OCI-LY7 (cell line): ENCODE measurements at regions not wholly inside any gene's neighbourhood (a gene's known extent, or its start where the extent isn't known, plus 50 kb on each side); places are given as distances from the start of the nearest gene placed in this dataset.

Source experiments
- BruUV-seq: library from RNA; stranded (reverse); fragments of 400-500 nt; replicated peaks from 2 replicates; lab custom pipeline; 2021; lab: Mats Ljungman, UMichigan
- CTCF ChIA-PET: fragments of 300-600 bp; sonication (Branson Sonifier 250); formaldehyde crosslinking; loops from one replicate; lab custom pipeline; 2022; ENCODE audit warnings: antibody characterized with exemption; ENCODE audit not compliant: unreplicated experiment; lab: Charles Lee
- POLR2A ChIA-PET: fragments of 300-600 bp; sonication (Branson Sonifier 250); formaldehyde crosslinking; loops from one replicate; lab custom pipeline; 2022; ENCODE audit warnings: antibody characterized with exemption; lab: Charles Lee
- DNase-seq: peaks from one replicate; pipeline ENCODE4 v3.0.0-alpha.2; 2015; ENCODE audit warnings: low spot score
- H2AFZ ChIP-seq: fragments of 200-600 bp; sonication (generic), shearing (Covaris generic); 2 replicates; pipeline ENCODE4 v1.6.1; 2014; ENCODE audit warnings: mild to moderate bottlenecking, antibody characterized with exemption, low read length, moderate library complexity
- H3K27ac ChIP-seq: fragments of 200-600 bp; sonication (generic); 2 replicates; pipeline ENCODE4 v1.5.1; 2014; ENCODE audit warnings: mixed run types, low read depth, mild to moderate bottlenecking, moderate library complexity, low read length, inconsistent platforms; ENCODE audit not compliant: poor library complexity, severe bottlenecking
- H3K36me3 ChIP-seq: fragments of 200-600 bp; sonication (generic); 2 replicates; pipeline ENCODE4 v1.6.1; 2014; ENCODE audit warnings: mild to moderate bottlenecking, antibody characterized with exemption, low read length, moderate library complexity, mixed read lengths; ENCODE audit not compliant: insufficient read depth
- H3K4me1 ChIP-seq: fragments of 200-600 bp; sonication (generic); 2 replicates; pipeline ENCODE4 v1.5.1; 2014; ENCODE audit warnings: mild to moderate bottlenecking, low read length; ENCODE audit not compliant: insufficient read depth, poor library complexity, severe bottlenecking
- H3K4me2 ChIP-seq: fragments of 200-600 bp; sonication (generic); 2 replicates; pipeline ENCODE4 v1.6.1; 2014; ENCODE audit warnings: mild to moderate bottlenecking, low read length
- H3K4me3 ChIP-seq: fragments of 200-600 bp; sonication (generic); 2 replicates; pipeline ENCODE4 v1.5.1; 2014; ENCODE audit warnings: mild to moderate bottlenecking, low read depth, low read length; ENCODE audit not compliant: poor library complexity, severe bottlenecking
- H3K79me2 ChIP-seq: fragments of 200-600 bp; sonication (generic); 2 replicates; pipeline ENCODE4 v1.6.1; 2016; ENCODE audit warnings: low read depth, mild to moderate bottlenecking, low read length, moderate library complexity, mixed read lengths; ENCODE audit not compliant: insufficient read depth
- H3K9me2 ChIP-seq: fragments of 200-600 bp; sonication (generic); 2 replicates; pipeline ENCODE4 v1.6.1; 2016; ENCODE audit warnings: mild to moderate bottlenecking, low read length, mixed read lengths; ENCODE audit not compliant: insufficient read depth
- H3K9me3 ChIP-seq: fragments of 200-600 bp; sonication (generic); 2 replicates; pipeline ENCODE4 v1.6.1; 2014; ENCODE audit warnings: mild to moderate bottlenecking, mixed run types, low read length, mixed read lengths
- H4K20me1 ChIP-seq: fragments of 200-600 bp; sonication (generic); 2 replicates; pipeline ENCODE4 v1.6.1; 2014; ENCODE audit warnings: mild to moderate bottlenecking, antibody characterized with exemption, low read length, moderate library complexity, mixed read lengths; ENCODE audit not compliant: insufficient read depth
- EZH2phosphoT487 ChIP-seq: fragments of 200-600 bp; sonication (generic); IDR thresholded peaks from 2 replicates; pipeline ENCODE4 v1.6.1; 2018; ENCODE audit warnings: low read depth, borderline replicate concordance, mild to moderate bottlenecking, mixed run types, antibody characterized with exemption, low read length, moderate library complexity, mixed read lengths
- intact Hi-C: fragments of 100-400 bp; cut with micrococcal nuclease; formaldehyde crosslinking; loops from one replicate; pipeline ENCODE4 v1.10.0; 2022; ENCODE audit not compliant: unreplicated experiment
- TF ChIP-seq, protein P1 (sequence below): fragments of 200-600 bp; sonication (generic); conservative IDR thresholded peaks from 2 replicates; pipeline ENCODE4 v1.5.1; 2014; ENCODE audit warnings: mild to moderate bottlenecking, antibody characterized with exemption, low read length, moderate library complexity, mixed read lengths

DNA sequence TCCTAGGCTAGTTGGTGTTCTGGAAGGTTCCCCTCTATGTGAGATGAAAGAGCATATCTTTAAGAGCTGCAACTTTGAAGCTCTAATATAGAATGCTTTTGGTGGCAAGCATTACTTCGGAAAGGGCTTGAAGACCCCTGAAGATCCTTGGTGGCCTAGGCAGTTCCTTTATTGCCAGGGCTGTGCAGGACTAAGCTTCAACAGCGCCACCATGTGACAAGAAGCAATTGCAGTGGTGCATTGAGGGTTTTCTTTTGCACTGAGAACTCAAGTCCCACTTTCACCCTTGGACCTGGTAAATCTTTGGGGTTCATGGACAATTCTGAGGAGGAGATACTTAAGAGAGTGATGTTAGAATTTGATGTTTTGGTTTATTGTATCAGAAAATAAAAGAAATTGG, 237.4 kb upstream of the GMDS start:
- H3K9me2 ChIP-seq, result no peaks in the 10 kb centered on the region
- H3K9me3 ChIP-seq, result 0 out of 2 replicates have a peak, but pooled peaks cover 4% of the 10 kb centered on the region
- intact Hi-C loops, result no loop called here
- no peaks in the 10 kb centered on the region for H4K20me1 ChIP-seq
- no peak overlapping the region for H2AFZ ChIP-seq
- H3K4me3 ChIP-seq, result no peak overlapping the region
- no peaks in the 10 kb centered on the region for H3K36me3 ChIP-seq
- no peaks in the 10 kb centered on the region for H3K79me2 ChIP-seq
- TF ChIP-seq EZH2phosphoT487, result no peak
- TF ChIP-seq, protein P1, sequence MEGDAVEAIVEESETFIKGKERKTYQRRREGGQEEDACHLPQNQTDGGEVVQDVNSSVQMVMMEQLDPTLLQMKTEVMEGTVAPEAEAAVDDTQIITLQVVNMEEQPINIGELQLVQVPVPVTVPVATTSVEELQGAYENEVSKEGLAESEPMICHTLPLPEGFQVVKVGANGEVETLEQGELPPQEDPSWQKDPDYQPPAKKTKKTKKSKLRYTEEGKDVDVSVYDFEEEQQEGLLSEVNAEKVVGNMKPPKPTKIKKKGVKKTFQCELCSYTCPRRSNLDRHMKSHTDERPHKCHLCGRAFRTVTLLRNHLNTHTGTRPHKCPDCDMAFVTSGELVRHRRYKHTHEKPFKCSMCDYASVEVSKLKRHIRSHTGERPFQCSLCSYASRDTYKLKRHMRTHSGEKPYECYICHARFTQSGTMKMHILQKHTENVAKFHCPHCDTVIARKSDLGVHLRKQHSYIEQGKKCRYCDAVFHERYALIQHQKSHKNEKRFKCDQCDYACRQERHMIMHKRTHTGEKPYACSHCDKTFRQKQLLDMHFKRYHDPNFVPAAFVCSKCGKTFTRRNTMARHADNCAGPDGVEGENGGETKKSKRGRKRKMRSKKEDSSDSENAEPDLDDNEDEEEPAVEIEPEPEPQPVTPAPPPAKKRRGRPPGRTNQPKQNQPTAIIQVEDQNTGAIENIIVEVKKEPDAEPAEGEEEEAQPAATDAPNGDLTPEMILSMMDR, result peak; percentile 55
- DNase-seq, result peak; percentile 4
- H3K27ac ChIP-seq, result no peak overlapping the region
- ChIA-PET CTCF (no interaction called here), POLR2A (interaction anchor here (0.6 kb wide), 1 partner anchor 21 kb away, joined by 3 read pairs; no protein-coding TSS in a partner anchor)
- no peaks in the 10 kb centered on the region for H3K4me1 ChIP-seq
- BruUV-seq, result no TSS peak
- H3K4me2 ChIP-seq, result no peak overlapping the region

DNA sequence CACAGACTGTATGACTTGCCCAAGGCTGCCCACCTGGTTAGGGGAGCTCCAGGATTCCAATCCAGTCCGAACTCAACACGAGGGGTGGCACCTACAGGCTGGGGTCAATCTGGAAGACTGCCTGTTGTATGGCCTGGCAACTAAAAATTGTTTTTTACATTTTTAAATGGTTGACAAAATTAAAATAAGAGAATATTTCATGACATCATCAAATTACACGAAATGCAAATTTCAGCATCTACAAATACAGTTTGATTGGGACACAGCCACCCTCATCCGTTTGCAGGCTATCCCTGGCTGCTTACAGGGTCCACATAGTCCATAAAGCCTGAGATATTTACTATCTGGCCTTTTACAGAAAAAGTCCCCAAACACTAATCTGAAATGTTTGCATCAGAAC, 235.9 kb upstream of the GMDS start:
- Histone ChIP-seq H3K9me3 (0 out of 2 replicates have a peak, but pooled peaks cover 4% of the 10 kb centered on the region), H3K4me1 (no peaks in the 10 kb centered on the region), H3K36me3 (no peaks in the 10 kb centered on the region), H2AFZ (no peak overlapping the region), H3K79me2 (no peaks in the 10 kb centered on the region), H3K9me2 (no peaks in the 10 kb centered on the region), H4K20me1 (no peaks in the 10 kb centered on the region), H3K4me2 (no peak overlapping the region), H3K4me3 (no peak overlapping the region), H3K27ac (no peak overlapping the region)
- no TSS peak for BruUV-seq
- ChIA-PET CTCF (no interaction called here), POLR2A (no interaction called here)
- intact Hi-C loops, result no loop called here
- TF ChIP-seq, protein P1, result no peak
- no peak for TF ChIP-seq EZH2phosphoT487
- no peak for DNase-seq

DNA sequence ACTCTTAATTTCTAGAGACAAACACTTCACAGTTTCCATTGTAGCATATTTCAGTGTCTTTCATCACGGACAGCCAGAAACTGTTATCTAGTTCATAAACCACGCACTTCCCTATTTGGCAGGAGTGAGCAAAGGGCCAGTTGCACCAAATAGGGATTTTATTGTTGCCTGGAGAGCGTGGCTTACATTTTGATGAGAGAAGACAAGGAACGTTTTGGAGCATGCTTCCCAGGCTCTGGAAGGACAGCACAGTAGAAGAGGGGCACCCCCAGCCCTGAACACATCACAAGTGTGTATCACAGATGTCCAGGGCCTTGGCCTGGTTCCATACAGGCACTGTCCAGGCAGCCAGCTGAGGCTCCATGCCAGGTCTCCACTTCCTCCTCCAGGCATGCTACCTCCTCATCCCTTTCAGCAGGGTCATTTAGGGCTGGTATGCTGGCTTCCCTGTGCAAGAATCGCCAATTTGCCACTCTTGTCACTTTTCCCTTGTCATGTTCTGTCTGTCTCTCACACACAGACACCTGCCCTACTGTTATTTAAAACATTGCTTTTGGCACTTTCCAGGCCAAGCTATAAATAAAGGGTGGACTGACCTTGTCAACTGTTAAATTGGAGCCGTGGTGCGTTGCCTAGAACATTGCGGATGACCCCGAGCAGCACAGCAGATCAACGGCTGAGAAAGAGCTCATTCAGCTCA, 235.0 kb upstream of the GMDS start:
- no peaks in the 10 kb centered on the region for H3K36me3 ChIP-seq
- intact Hi-C loops, result no loop called here
- DNase-seq, result no peak
- ChIA-PET POLR2A (no interaction called here), CTCF (no interaction called here)
- no peaks in the 10 kb centered on the region for H3K79me2 ChIP-seq
- H3K4me1 ChIP-seq, result no peaks in the 10 kb centered on the region
- no peaks in the 10 kb centered on the region for H4K20me1 ChIP-seq
- H3K4me3 ChIP-seq, result no peak overlapping the region
- 0 out of 2 replicates have a peak, but pooled peaks cover 4% of the 10 kb centered on the region for H3K9me3 ChIP-seq
- H2AFZ ChIP-seq, result no peak overlapping the region
- no peaks in the 10 kb centered on the region for H3K9me2 ChIP-seq
- no TSS peak for BruUV-seq
- no peak overlapping the region for H3K27ac ChIP-seq
- H3K4me2 ChIP-seq, result no peak overlapping the region
- TF ChIP-seq EZH2phosphoT487, result no peak
- TF ChIP-seq, protein P1, result no peak
